ENCODE measurements at regions not wholly inside any gene's neighbourhood (a gene's known extent, or its start where the extent isn't known, plus 50 kb on each side); places are given as distances from the start of the nearest gene placed in this dataset.

GRCh38 chr5:138648841-138649240 is 73.6 kb upstream of the HSPA9 start:
- Histone ChIP-seq H3K36me3 (ENCODE audit: insufficient read depth, low read length) (no peaks in the 10 kb centered on the region), H3K4me3 (ENCODE audit: low read depth, low read length) (no peak overlapping the region), H3K27ac (ENCODE audit: low read depth, low read length) (no peak overlapping the region), H3K4me1 (ENCODE audit: control insufficient read depth, insufficient read depth, low read length, unreplicated experiment) (peaks cover 9% of the 10 kb centered on the region), H3K79me2 (ENCODE audit: control insufficient read depth, insufficient read depth, low read length, unreplicated experiment) (no peaks in the 10 kb centered on the region), H3K27me3 (ENCODE audit: insufficient read depth, low read length) (peaks cover 9% of the 10 kb centered on the region), H2AFZ (ENCODE audit: low read length, unreplicated experiment) (no peak overlapping the region)

GRCh38 chr5:138647794-138648410 is 72.7 kb upstream of the HSPA9 start:
- no peaks in the 10 kb centered on the region for H3K79me2 ChIP-seq (ENCODE audit: control insufficient read depth, insufficient read depth, low read length, unreplicated experiment)
- peaks cover 9% of the 10 kb centered on the region for H3K27me3 ChIP-seq (ENCODE audit: insufficient read depth, low read length)
- H3K36me3 ChIP-seq (ENCODE audit: insufficient read depth, low read length), result no peaks in the 10 kb centered on the region
- no peak overlapping the region for H2AFZ ChIP-seq (ENCODE audit: low read length, unreplicated experiment)
- peaks cover 9% of the 10 kb centered on the region for H3K4me1 ChIP-seq (ENCODE audit: control insufficient read depth, insufficient read depth, low read length, unreplicated experiment)
- no peak overlapping the region for H3K4me3 ChIP-seq (ENCODE audit: low read depth, low read length)
- H3K27ac ChIP-seq (ENCODE audit: low read depth, low read length), result no peak overlapping the region

GRCh38 chr5:138647261-138647788 is 72.1 kb upstream of the HSPA9 start:
- H3K4me3 ChIP-seq (ENCODE audit: low read depth, low read length), result no peak overlapping the region
- no peak overlapping the region for H2AFZ ChIP-seq (ENCODE audit: low read length, unreplicated experiment)
- no peaks in the 10 kb centered on the region for H3K36me3 ChIP-seq (ENCODE audit: insufficient read depth, low read length)
- H3K79me2 ChIP-seq (ENCODE audit: control insufficient read depth, insufficient read depth, low read length, unreplicated experiment), result no peaks in the 10 kb centered on the region
- peaks cover 9% of the 10 kb centered on the region for H3K4me1 ChIP-seq (ENCODE audit: control insufficient read depth, insufficient read depth, low read length, unreplicated experiment)
- peaks cover 4% of the 10 kb centered on the region for H3K27me3 ChIP-seq (ENCODE audit: insufficient read depth, low read length)
- H3K27ac ChIP-seq (ENCODE audit: low read depth, low read length), result no peak overlapping the region

GRCh38 chr5:138646671-138647070 is 71.5 kb upstream of the HSPA9 start:
- Histone ChIP-seq H3K4me1 (ENCODE audit: control insufficient read depth, insufficient read depth, low read length, unreplicated experiment) (peaks cover 9% of the 10 kb centered on the region), H3K36me3 (ENCODE audit: insufficient read depth, low read length) (no peaks in the 10 kb centered on the region), H3K27ac (ENCODE audit: low read depth, low read length) (no peak overlapping the region), H3K4me3 (ENCODE audit: low read depth, low read length) (no peak overlapping the region), H3K27me3 (ENCODE audit: insufficient read depth, low read length) (peaks cover 4% of the 10 kb centered on the region; the same call in 1 of the 2 replicates), H2AFZ (ENCODE audit: low read length, unreplicated experiment) (no peak overlapping the region), H3K79me2 (ENCODE audit: control insufficient read depth, insufficient read depth, low read length, unreplicated experiment) (no peaks in the 10 kb centered on the region)

DNA sequence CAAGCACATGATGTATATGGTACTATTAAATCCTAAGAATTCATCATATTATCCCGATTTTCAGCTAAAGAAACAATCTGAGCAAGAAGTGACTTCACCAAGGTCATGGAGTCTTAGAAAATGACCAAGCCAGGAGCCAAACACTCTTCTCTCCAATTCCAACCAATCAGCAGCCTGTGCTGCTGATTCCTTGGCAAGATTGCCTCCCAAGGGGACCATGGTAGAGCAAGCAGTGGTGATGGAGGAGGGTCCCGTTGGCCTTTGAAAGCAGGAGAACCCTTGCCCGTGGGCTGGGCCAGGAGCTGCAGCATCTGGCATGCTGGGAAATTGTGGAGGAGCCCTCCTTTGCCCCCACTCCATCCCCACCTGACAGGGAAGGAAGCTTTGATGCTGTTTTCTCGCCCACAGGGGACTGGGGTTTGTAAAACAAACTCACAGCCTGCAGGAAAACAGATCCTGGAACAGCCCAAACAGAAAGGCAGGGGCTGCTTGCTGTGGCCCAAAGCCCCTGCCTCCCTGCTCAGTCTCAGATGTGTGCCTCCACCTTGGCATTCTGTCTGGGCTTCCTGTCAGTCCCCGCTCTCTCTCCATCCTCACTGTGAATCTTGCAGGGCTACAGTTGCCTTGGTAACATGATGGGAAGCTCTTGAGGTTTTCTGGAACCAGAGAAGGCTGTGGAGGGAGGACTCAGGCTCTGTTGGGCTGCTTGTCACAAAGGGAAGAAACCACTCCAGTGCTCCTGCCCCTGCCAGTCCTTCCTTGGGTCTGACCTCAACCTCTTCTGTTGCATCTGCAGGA is 70.8 kb upstream of the HSPA9 start:
- peaks cover 4% of the 10 kb centered on the region; the same call in 1 of the 2 replicates for H3K27me3 ChIP-seq (ENCODE audit: insufficient read depth, low read length)
- no peaks in the 10 kb centered on the region for H3K79me2 ChIP-seq (ENCODE audit: control insufficient read depth, insufficient read depth, low read length, unreplicated experiment)
- H3K4me1 ChIP-seq (ENCODE audit: control insufficient read depth, insufficient read depth, low read length, unreplicated experiment), result peaks cover 9% of the 10 kb centered on the region
- no peak overlapping the region for H3K27ac ChIP-seq (ENCODE audit: low read depth, low read length)
- H3K36me3 ChIP-seq (ENCODE audit: insufficient read depth, low read length), result no peaks in the 10 kb centered on the region
- no peak overlapping the region for H3K4me3 ChIP-seq (ENCODE audit: low read depth, low read length)
- no peak overlapping the region for H2AFZ ChIP-seq (ENCODE audit: low read length, unreplicated experiment)

GRCh38 chr5:138643040-138643791 is 68.0 kb upstream of the HSPA9 start:
- H3K4me3 ChIP-seq (ENCODE audit: low read depth, low read length), result no peak overlapping the region
- H3K4me1 ChIP-seq (ENCODE audit: control insufficient read depth, insufficient read depth, low read length, unreplicated experiment), result peaks cover 9% of the 10 kb centered on the region
- no peaks in the 10 kb centered on the region; the same call in 1 of the 2 replicates for H3K27me3 ChIP-seq (ENCODE audit: insufficient read depth, low read length)
- no peaks in the 10 kb centered on the region for H3K36me3 ChIP-seq (ENCODE audit: insufficient read depth, low read length)
- H3K27ac ChIP-seq (ENCODE audit: low read depth, low read length), result no peak overlapping the region
- no peaks in the 10 kb centered on the region for H3K79me2 ChIP-seq (ENCODE audit: control insufficient read depth, insufficient read depth, low read length, unreplicated experiment)
- H2AFZ ChIP-seq (ENCODE audit: low read length, unreplicated experiment), result no peak overlapping the region

DNA sequence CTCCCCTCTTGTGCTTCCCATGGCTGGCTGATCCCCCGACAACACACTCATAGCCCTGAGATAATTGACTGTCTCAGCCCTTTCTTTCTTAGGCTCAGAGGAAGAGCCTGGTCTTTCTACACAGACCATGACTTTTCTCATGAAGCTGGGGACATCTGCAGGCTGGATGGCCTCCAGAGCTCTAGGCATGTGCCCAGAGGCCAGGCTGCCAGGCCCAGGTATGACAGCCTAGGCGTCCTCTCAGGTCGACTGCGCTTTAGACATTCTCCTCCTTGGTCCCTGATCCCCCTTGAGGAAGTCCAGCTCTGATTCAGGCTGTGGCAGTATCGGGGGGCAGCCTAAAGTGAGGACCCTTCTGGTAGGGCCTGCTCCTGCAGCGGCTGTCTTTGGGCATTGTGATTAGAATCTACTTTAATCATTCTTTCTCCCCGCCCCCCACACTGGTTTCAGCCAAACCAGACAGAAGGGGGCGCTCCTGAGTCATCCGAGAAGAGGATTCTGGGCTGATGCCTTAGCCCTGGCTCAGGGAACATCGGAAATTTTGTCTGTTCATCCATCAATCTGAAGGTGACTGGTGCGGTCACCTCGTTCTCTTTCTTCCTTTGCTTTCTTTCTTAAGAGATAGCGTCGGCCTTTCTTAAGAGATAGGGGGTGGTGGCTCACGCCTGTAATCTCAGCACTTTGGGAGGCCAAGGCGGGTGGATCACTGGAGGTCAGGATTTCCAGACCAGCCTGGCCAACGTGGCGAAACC is 66.5 kb upstream of the HSPA9 start:
- Histone ChIP-seq H3K27me3 (ENCODE audit: insufficient read depth, low read length) (no peaks in the 10 kb centered on the region), H2AFZ (ENCODE audit: low read length, unreplicated experiment) (no peak overlapping the region), H3K36me3 (ENCODE audit: insufficient read depth, low read length) (no peaks in the 10 kb centered on the region), H3K79me2 (ENCODE audit: control insufficient read depth, insufficient read depth, low read length, unreplicated experiment) (no peaks in the 10 kb centered on the region), H3K4me3 (ENCODE audit: low read depth, low read length) (no peak overlapping the region), H3K27ac (ENCODE audit: low read depth, low read length) (no peak overlapping the region), H3K4me1 (ENCODE audit: control insufficient read depth, insufficient read depth, low read length, unreplicated experiment) (no peaks in the 10 kb centered on the region)

DNA sequence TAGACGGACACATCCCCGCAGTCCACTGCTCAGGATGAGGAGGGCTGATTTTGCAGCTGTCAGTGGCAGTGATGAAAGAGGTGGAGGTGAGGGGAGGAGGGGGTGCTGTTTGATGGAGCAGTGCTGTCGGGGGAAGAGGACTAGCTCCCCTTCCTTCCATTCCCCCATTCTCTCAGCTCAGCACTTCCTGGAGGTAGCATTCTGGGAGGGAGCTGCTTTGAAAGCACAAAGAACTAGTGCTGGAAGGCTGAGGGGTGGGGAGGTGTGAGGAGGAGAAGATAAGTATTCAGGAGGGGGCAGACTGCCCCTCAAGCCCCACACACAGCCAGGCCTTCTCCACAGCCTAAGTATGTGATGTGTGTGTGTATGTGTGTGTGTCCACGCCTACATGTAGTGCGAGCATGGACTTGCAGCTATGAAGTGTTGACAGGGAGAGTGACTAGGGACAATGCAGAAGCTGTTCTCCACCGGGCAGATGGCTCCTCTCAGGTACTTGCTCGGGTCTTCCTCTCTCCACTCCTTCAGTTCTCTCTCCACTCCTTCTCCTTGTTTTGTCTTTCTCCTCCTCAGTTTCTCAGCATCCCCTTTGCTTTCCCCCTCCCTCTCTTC is 65.5 kb upstream of the HSPA9 start:
- Histone ChIP-seq H3K27ac (ENCODE audit: low read depth, low read length) (no peak overlapping the region), H3K79me2 (ENCODE audit: control insufficient read depth, insufficient read depth, low read length, unreplicated experiment) (no peaks in the 10 kb centered on the region), H3K4me3 (ENCODE audit: low read depth, low read length) (no peak overlapping the region), H3K4me1 (ENCODE audit: control insufficient read depth, insufficient read depth, low read length, unreplicated experiment) (no peaks in the 10 kb centered on the region), H3K27me3 (ENCODE audit: insufficient read depth, low read length) (no peaks in the 10 kb centered on the region), H3K36me3 (ENCODE audit: insufficient read depth, low read length) (no peaks in the 10 kb centered on the region), H2AFZ (ENCODE audit: low read length, unreplicated experiment) (no peak overlapping the region)

GRCh38 chr5:138640138-138640537 is 64.9 kb upstream of the HSPA9 start:
- no peak overlapping the region for H2AFZ ChIP-seq (ENCODE audit: low read length, unreplicated experiment)
- H3K27me3 ChIP-seq (ENCODE audit: insufficient read depth, low read length), result no peaks in the 10 kb centered on the region
- no peaks in the 10 kb centered on the region for H3K4me1 ChIP-seq (ENCODE audit: control insufficient read depth, insufficient read depth, low read length, unreplicated experiment)
- no peak overlapping the region for H3K27ac ChIP-seq (ENCODE audit: low read depth, low read length)
- H3K36me3 ChIP-seq (ENCODE audit: insufficient read depth, low read length), result no peaks in the 10 kb centered on the region
- H3K79me2 ChIP-seq (ENCODE audit: control insufficient read depth, insufficient read depth, low read length, unreplicated experiment), result no peaks in the 10 kb centered on the region
- no peak overlapping the region for H3K4me3 ChIP-seq (ENCODE audit: low read depth, low read length)

DNA sequence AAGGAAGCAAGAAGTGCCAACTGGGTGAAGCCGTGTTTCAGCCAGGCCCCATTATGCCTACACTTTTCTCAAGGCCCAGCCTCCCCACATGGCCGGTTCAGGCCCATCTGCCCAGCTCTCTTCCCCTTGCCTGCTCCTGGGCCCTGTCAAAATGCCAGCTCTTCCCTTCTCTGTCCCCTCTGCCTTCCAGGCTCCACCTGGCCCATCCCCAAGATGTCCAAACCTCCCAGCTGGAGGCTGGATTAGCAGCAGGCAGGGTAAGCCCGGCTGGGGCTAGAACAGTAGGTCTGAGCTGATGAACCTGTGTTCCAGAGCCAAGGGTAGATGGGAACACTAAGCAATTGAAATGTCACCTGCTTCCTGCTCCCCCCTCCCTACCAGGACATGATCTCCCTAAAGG is 64.1 kb upstream of the HSPA9 start:
- Histone ChIP-seq H3K27ac (ENCODE audit: low read depth, low read length) (no peak overlapping the region), H2AFZ (ENCODE audit: low read length, unreplicated experiment) (no peak overlapping the region), H3K27me3 (ENCODE audit: insufficient read depth, low read length) (no peaks in the 10 kb centered on the region)

More for the DNA sequence above, 64.1 kb upstream of the HSPA9 start:
- Histone ChIP-seq H3K79me2 (ENCODE audit: control insufficient read depth, insufficient read depth, low read length, unreplicated experiment) (no peaks in the 10 kb centered on the region), H3K4me1 (ENCODE audit: control insufficient read depth, insufficient read depth, low read length, unreplicated experiment) (no peaks in the 10 kb centered on the region), H3K36me3 (ENCODE audit: insufficient read depth, low read length) (no peaks in the 10 kb centered on the region), H3K4me3 (ENCODE audit: low read depth, low read length) (no peak overlapping the region)

All from ACC112 (cell line).